ENCODE measurements at regions not wholly inside any gene's neighbourhood (a gene's known extent, or its start where the extent isn't known, plus 50 kb on each side); places are given as distances from the start of the nearest gene placed in this dataset.
A peak's percentile ranks its signal among the peaks of the same experiment; 100 is the strongest.
"Not testable (repeated sequence)": the region's sequence is repeated elsewhere in the genome, so short reads cannot be mapped to it uniquely, and the experiment has no call there.

GRCh38 chr7:146057958-146058357, 58.6 kb upstream of the CNTNAP2 start:
- no peak for DNase-seq (ENCODE audit: low read depth, low spot score)

GRCh38 chr7:146054909-146055308, 61.7 kb upstream of the CNTNAP2 start:
- no peak for DNase-seq (ENCODE audit: low read depth, low spot score)

- DNase-seq (ENCODE audit: low read depth, low spot score), result no peak
Observed at GRCh38 chr7:146053492-146053891, 63.1 kb upstream of the CNTNAP2 start.

DNA sequence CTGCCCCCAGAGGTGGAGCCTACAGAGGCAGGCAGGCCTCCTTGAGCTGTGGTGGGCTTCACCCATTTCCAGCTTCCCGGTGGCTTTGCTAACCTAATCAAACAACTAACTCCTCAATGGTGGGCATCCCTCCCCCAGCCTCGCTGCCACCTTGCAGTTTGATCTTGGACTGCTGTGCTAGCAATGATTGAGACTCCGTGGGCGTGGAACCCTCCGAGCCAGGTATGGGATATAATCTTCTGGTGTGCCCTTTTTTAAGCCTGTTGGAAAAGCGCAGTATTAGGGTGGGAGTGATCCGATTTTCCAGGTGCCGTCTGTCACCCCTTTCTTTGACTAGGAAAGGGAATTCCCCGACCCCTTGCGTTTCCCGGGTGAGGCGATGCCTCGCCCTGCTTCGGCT, 73.3 kb upstream of the CNTNAP2 start:
- not testable (repeated sequence) for DNase-seq (ENCODE audit: low read depth, low spot score)

DNA sequence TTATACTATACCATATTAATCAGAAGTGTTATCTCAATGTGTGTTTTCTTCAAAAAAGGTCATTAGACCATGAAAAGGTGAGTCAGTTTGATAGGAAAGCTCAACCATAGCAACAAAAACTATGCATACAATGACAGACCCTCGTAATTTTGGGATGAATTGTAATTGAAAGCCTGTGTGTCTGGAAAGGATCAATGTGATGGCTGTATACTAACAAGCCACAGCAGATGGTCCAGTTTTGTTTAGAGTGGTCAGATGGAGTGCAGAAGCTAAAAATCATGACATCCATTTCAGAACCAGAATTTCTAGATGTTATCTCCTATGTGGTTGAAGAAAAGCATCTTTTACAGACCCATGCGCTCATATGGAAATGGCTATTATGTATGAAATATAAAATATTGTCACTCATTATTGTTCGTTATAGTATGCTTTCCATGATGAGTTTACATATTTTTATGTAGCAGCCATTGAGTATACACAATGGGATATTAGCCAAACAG, 88.3 kb upstream of the CNTNAP2 start:
- DNase-seq (ENCODE audit: low read depth, low spot score), result no peak

GRCh38 chr7:146027243-146027642, 89.4 kb upstream of the CNTNAP2 start:
- DNase-seq (ENCODE audit: low read depth, low spot score), result no peak

GRCh38 chr7:146022776-146023175, 93.8 kb upstream of the CNTNAP2 start:
- no peak for DNase-seq (ENCODE audit: low read depth, low spot score)

GRCh38 chr7:146019041-146020004, 97.3 kb upstream of the CNTNAP2 start:
- peak; percentile 53 for DNase-seq (ENCODE audit: low read depth, low spot score)

- DNase-seq (ENCODE audit: low read depth, low spot score), result not testable (repeated sequence)
Observed at GRCh38 chr7:146017366-146017765, 99.2 kb upstream of the CNTNAP2 start.

DNA sequence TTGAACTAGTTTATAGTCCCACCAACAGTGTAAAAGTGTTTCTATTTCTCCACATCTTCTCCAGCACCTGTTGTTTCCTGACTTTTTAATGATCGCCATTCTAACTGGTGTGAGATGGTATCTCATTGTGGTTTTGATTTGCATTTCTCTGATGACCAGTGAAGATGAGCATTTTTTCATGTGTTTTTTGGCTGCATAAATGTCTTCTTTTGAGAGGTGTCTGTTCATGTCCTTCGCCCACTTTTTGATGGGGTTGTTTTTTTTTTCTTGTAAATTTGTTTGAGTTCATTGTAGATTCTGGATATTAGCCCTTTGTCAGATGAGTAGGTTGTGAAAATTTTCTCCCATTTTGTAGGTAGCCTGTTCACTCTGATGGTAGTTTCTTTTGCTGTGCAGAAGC, 102.4 kb upstream of the CNTNAP2 start:
- DNase-seq (ENCODE audit: low read depth, low spot score), result not testable (repeated sequence)

DNA sequence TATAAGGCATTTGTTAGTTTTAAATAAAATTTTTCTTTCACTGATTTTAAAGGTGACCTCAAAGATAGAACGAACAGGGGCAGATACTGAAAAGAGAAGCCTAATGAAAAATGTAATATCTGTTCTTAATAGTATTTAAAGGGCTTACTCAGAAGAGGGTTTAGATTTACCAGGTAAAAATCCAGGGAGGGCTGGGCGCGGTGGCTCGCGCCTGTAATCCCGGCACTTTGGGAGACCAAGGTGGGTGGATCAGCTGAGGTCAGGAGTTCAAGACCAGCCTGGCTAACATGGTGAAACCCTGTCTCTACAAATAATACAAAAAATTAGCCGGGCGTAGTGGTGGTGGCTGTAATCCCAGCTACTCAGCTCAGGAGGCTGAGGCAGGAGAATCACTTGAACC, 108.3 kb upstream of the CNTNAP2 start:
- DNase-seq (ENCODE audit: low read depth, low spot score), result no peak

- DNase-seq (ENCODE audit: low read depth, low spot score), result no peak
Observed at GRCh38 chr7:146004805-146005204, 111.8 kb upstream of the CNTNAP2 start.

GRCh38 chr7:146002431-146003078, 114.0 kb upstream of the CNTNAP2 start:
- DNase-seq (ENCODE audit: low read depth, low spot score), result no peak

- no peak for DNase-seq (ENCODE audit: low read depth, low spot score)
Observed at GRCh38 chr7:146002008-146002407, 114.6 kb upstream of the CNTNAP2 start.

GRCh38 chr7:146000882-146001281, 115.7 kb upstream of the CNTNAP2 start:
- DNase-seq (ENCODE audit: low read depth, low spot score), result no peak

DNA sequence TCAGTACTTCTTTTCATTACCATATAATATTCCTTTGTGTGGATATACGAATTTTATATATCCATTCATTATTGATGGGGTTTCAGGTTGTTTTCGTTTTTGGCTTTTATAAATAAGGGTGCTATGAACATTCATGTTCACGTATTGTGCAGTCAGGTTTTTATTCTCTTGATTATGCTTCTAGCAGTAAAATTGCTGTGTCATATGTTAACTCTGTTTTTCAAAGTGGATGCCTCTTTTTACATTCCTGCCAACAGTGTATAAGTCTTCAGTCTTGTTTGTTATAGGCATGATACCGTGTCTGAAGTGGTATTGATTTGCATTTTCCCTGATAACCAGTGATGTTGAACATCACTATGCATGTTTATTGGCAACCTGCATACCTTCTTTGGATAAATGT, 127.1 kb upstream of the CNTNAP2 start:
- no peak for DNase-seq (ENCODE audit: low read depth, low spot score)

GRCh38 chr7:145986248-145986874, 130.2 kb upstream of the CNTNAP2 start:
- peak; percentile 4 for DNase-seq (ENCODE audit: low read depth, low spot score)

GRCh38 chr7:145978769-145979168, 137.8 kb upstream of the CNTNAP2 start:
- no peak for DNase-seq (ENCODE audit: low read depth, low spot score)

GRCh38 chr7:145959981-145960380, 156.6 kb upstream of the CNTNAP2 start:
- no peak for DNase-seq (ENCODE audit: low read depth, low spot score)

- no peak for DNase-seq (ENCODE audit: low read depth, low spot score)
Observed at GRCh38 chr7:145957160-145957890, 159.3 kb upstream of the CNTNAP2 start.

DNA sequence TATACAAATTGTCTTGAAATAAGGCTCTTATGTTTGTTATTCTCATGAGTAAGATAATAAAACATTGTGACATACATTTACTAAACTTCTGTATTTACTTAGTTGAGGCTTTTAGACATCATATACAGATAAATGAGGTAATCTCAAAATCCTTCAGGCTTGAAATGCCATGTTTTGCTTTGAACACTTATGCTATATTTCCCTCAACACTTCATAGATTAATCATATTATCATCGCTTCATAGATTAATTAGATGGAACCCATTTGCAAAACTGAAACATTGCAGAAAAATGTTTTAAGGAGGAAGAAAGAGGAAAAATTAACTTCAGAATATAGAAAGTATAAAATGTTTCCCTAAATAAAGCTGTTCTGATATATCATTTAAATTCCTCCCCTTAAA, 165.0 kb upstream of the CNTNAP2 start:
- no peak for DNase-seq (ENCODE audit: low read depth, low spot score)

GRCh38 chr7:145928937-145929336, 187.7 kb upstream of the CNTNAP2 start:
- no peak for DNase-seq (ENCODE audit: low read depth, low spot score)

All from ELF-1 (cell line).